GM12801 (cell line): ENCODE measurements at regions not wholly inside any gene's neighbourhood (a gene's known extent, or its start where the extent isn't known, plus 50 kb on each side); places are given as distances from the start of the nearest gene placed in this dataset.

ENCODE experiments used
- TF ChIP-seq, protein P1 (sequence below): IDR thresholded peaks from one replicate; pipeline ENCODE4 v1.5.1; 2011; ENCODE audit warnings: control low read depth; ENCODE audit not compliant: insufficient read length; ENCODE audit errors: extremely low read depth

- TF ChIP-seq, protein P1, sequence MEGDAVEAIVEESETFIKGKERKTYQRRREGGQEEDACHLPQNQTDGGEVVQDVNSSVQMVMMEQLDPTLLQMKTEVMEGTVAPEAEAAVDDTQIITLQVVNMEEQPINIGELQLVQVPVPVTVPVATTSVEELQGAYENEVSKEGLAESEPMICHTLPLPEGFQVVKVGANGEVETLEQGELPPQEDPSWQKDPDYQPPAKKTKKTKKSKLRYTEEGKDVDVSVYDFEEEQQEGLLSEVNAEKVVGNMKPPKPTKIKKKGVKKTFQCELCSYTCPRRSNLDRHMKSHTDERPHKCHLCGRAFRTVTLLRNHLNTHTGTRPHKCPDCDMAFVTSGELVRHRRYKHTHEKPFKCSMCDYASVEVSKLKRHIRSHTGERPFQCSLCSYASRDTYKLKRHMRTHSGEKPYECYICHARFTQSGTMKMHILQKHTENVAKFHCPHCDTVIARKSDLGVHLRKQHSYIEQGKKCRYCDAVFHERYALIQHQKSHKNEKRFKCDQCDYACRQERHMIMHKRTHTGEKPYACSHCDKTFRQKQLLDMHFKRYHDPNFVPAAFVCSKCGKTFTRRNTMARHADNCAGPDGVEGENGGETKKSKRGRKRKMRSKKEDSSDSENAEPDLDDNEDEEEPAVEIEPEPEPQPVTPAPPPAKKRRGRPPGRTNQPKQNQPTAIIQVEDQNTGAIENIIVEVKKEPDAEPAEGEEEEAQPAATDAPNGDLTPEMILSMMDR = no peak
Observed at GRCh38 chr9:120191141-120191540, 388.8 kb downstream of the CDK5RAP2 start.

DNA sequence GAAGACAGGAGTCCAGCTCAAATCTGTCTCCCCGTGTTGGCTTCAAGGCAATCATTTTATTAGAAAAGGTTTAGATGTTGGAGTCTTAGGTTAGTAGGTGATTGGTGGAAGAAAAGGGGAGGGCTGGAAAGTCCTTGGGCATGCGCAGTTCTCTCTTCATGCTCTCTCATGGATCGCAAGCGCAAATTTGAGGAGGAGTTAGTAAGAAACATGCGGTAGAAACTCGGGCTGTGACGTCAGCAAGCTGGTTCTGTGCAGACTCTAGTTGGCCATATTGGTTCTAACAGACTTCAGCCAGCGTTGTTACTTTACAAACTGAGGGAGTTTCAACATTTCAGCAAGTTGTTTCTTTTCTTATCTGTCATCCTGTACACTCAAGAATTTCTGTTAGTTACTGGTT lies 392.2 kb downstream of the CDK5RAP2 start:
- TF ChIP-seq, protein P1 = no peak

DNA sequence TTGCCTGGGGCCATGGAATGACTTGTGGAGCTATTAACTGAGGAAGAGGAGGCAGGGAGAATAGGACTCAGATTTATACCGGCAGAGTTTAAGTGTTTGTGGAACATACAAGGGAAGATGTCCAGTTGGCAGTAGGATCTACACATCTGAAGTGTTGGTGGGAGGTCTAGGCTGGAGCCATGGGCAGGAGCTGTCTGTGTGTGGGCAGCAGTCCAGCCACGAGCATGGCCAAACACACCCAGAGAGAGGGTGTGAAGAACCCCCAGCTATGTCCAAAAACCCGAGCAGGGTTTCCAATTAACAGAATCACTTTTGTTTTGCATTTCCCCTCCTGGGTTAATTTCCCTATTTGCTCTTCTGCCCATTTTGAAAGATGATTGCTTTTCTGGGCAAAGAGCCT lies 393.7 kb downstream of the CDK5RAP2 start:
- TF ChIP-seq, protein P1 = no peak

DNA sequence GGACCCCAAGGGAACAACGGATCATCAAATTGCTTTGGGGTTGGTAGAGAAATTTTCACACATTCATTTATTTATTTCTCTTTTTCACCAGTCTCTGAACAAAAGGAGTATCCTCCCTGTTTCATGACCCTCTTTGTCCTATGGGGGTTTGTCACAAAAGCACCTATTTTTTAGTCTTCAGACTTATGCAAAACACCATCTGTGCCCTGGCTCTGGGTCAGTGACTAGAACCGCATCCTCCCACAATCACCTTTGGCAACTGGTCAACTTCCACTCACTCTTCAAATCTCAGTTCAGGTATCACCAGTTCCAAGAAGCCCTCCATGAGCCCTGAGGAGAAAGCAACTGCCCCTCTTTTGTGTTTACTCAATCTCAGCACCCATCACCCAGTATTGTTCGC lies 395.7 kb downstream of the CDK5RAP2 start:
- TF ChIP-seq, protein P1 = no peak

- TF ChIP-seq, protein P1 = no peak
Observed at GRCh38 chr9:120183615-120184014, 396.4 kb downstream of the CDK5RAP2 start.

DNA sequence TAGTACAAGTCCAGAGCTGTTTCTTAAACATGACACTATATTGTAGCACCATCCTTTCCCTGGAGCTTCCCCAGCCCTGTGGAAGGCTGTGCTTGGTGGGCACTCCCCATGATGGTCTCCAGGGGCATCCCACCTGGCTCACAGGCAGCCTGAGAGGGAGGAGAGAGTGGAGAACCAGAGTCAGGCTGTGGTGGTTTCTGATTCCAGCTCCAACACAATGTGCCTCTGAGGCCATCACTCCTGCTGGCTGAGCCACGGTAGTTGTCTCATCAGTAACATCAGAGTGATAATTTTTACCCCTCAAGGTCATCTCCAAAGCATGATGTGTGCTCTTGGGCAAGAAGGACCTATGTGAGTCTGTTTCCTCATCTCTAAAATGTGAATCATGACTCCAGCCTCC lies 398.0 kb downstream of the CDK5RAP2 start:
- TF ChIP-seq, protein P1 = no peak

DNA sequence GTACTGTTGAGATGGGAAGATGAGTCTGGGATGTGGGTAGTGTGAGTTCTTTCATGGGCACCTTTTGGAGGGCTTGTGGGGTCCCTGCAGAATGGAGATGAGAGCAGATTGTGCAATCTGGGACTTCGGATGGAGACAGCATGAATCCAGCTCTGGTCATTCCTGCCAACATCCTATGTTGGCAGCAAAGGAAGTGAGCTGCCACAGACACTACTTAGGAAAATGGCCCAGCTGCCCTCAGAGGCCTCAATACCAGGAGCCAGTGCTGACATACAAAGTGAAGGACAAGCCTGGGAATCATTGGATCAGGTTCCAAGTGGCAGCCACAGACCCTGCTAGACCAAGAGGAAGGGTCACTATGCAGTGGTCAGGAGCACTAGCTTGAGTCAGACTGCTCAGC lies 402.8 kb downstream of the CDK5RAP2 start:
- TF ChIP-seq, protein P1 = no peak

DNA sequence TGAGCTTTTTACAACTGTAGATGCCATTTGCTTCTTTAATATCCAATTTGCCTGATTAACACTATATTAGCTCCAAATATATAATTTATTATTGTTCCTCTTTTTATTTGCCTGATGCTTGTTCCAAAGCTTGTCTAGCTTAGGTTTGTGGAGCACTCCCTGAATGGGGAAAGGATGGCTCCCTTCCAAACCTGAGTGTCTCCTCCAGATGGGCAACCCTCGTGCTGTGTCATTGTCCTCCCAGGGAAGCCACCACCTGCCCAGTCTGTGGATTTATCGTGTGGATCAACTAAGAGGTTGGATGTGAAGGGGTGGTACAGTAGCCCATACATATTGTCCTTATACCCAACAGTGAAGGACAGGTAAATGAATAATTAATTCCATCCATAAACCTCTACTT lies 404.9 kb downstream of the CDK5RAP2 start:
- TF ChIP-seq, protein P1 = no peak
